OCI-LY3 (cell line): ENCODE measurements at regions not wholly inside any gene's neighbourhood (a gene's known extent, or its start where the extent isn't known, plus 50 kb on each side); places are given as distances from the start of the nearest gene placed in this dataset.

Source experiments
- H2AFZ ChIP-seq: fragments of 200-600, 300-600 bp; shearing (Covaris generic); 2 replicates; pipeline ENCODE4 v1.6.0; 2014; ENCODE audit warnings: antibody characterized with exemption, low read depth, low read length
- H3K27ac ChIP-seq: fragments of 200-600, 300-600 bp; sonication (generic); 2 replicates; pipeline ENCODE4 v1.5.1; 2014; ENCODE audit warnings: mild to moderate bottlenecking, low read length, moderate library complexity, mixed read lengths
- H3K27me3 ChIP-seq: fragments of 200-600, 300-600 bp; sonication (generic); 2 replicates; pipeline ENCODE4 v1.6.1; 2014; ENCODE audit warnings: low read depth, low read length, mixed read lengths
- H3K36me3 ChIP-seq: fragments of 200-600, 300-600 bp; sonication (generic); replicated peaks from 2 replicates; pipeline ENCODE3; 2014; ENCODE audit warnings: low read depth, low read length, mixed read lengths
- H3K4me1 ChIP-seq: fragments of 300-600, 200-600 bp; sonication (generic); 2 replicates; pipeline ENCODE4 v1.6.1; 2014; ENCODE audit warnings: low read length, mixed read lengths
- H3K4me2 ChIP-seq: fragments of 200-600, 300-600 bp; sonication (generic); 2 replicates; pipeline ENCODE4 v1.6.1; 2014; ENCODE audit warnings: low read length, mixed read lengths
- H3K4me3 ChIP-seq: fragments of 300-600, 200-600 bp; sonication (generic); 2 replicates; pipeline ENCODE4 v1.5.1; 2014; ENCODE audit warnings: antibody characterized with exemption, mild to moderate bottlenecking, low read length, moderate library complexity
- H3K79me2 ChIP-seq: fragments of 300-600, 200-600 bp; shearing (Covaris generic); 2 replicates; pipeline ENCODE4 v1.6.1; 2014; ENCODE audit warnings: mild to moderate bottlenecking, low read length, mixed read lengths
- H3K9ac ChIP-seq: fragments of 300-600, 200-600 bp; shearing (Covaris generic); 2 replicates; pipeline ENCODE4 v1.6.0; 2014; ENCODE audit warnings: mild to moderate bottlenecking, low read length, moderate library complexity
- H3K9me3 ChIP-seq: fragments of 200-600, 300-600 bp; shearing (Covaris generic); 2 replicates; pipeline ENCODE4 v1.6.1; 2014; ENCODE audit warnings: low read length, mixed read lengths; ENCODE audit not compliant: insufficient read depth
- H4K20me1 ChIP-seq: fragments of 200-600, 300-600 bp; sonication (generic); 2 replicates; pipeline ENCODE4 v1.6.1; 2016; ENCODE audit warnings: low read length, mixed read lengths; ENCODE audit not compliant: insufficient read depth
- EZH2phosphoT487 ChIP-seq: fragments of 200-600 bp; shearing (Covaris generic); IDR thresholded peaks from 2 replicates; pipeline ENCODE4 v1.6.1; 2018; ENCODE audit warnings: antibody characterized with exemption, mixed run types, low read depth
- TF ChIP-seq, protein P1 (sequence below): fragments of 200-600, 300-600 bp; sonication (generic); IDR thresholded peaks from 2 replicates; pipeline ENCODE4 v1.5.1; 2014; ENCODE audit warnings: antibody characterized with exemption, low read length, low read depth

- no peak overlapping the region for H3K4me3 ChIP-seq
- TF ChIP-seq, protein P1, sequence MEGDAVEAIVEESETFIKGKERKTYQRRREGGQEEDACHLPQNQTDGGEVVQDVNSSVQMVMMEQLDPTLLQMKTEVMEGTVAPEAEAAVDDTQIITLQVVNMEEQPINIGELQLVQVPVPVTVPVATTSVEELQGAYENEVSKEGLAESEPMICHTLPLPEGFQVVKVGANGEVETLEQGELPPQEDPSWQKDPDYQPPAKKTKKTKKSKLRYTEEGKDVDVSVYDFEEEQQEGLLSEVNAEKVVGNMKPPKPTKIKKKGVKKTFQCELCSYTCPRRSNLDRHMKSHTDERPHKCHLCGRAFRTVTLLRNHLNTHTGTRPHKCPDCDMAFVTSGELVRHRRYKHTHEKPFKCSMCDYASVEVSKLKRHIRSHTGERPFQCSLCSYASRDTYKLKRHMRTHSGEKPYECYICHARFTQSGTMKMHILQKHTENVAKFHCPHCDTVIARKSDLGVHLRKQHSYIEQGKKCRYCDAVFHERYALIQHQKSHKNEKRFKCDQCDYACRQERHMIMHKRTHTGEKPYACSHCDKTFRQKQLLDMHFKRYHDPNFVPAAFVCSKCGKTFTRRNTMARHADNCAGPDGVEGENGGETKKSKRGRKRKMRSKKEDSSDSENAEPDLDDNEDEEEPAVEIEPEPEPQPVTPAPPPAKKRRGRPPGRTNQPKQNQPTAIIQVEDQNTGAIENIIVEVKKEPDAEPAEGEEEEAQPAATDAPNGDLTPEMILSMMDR, result no peak
- no peak for TF ChIP-seq EZH2phosphoT487
- no peak overlapping the region for H3K4me2 ChIP-seq
- H3K27me3 ChIP-seq, result no peaks in the 10 kb centered on the region
- H3K9ac ChIP-seq, result no peak overlapping the region
- H3K36me3 ChIP-seq, result no peaks in the 10 kb centered on the region
- H2AFZ ChIP-seq, result no peak overlapping the region
- H3K27ac ChIP-seq, result no peak overlapping the region
- no peaks in the 10 kb centered on the region for H3K79me2 ChIP-seq
- H3K9me3 ChIP-seq, result no peaks in the 10 kb centered on the region
- H4K20me1 ChIP-seq, result no peaks in the 10 kb centered on the region
- no peaks in the 10 kb centered on the region for H3K4me1 ChIP-seq
Observed at GRCh38 chr2:204353823-204354222, 191.5 kb upstream of the PARD3B start.

DNA sequence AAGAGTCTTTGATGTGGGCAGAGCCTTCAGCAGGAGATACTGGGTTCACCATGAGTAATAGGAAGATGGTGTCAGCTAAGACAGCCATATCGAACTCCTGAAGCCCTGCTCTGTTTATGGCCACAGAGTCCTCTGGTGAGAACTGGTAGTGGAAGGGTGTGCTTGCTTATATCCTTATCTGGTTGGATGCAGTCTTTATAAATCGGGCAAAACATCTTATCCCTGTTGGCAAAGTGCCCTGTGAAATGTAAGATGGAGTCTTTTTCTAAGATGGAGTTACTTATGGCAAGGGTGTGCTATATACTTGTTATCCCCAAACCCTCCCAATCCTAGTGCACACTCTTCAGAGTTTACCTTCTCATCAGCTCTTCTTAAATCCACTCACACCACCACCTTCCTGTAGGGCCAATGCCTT is 190.8 kb upstream of the PARD3B start:
- Histone ChIP-seq H3K79me2 (no peaks in the 10 kb centered on the region), H2AFZ (no peak overlapping the region), H3K36me3 (no peaks in the 10 kb centered on the region), H3K27me3 (no peaks in the 10 kb centered on the region), H3K9ac (no peak overlapping the region), H3K4me3 (no peak overlapping the region), H3K27ac (no peak overlapping the region), H4K20me1 (no peaks in the 10 kb centered on the region), H3K4me1 (no peaks in the 10 kb centered on the region), H3K9me3 (no peaks in the 10 kb centered on the region), H3K4me2 (no peak overlapping the region)
- TF ChIP-seq, protein P1, result no peak
- no peak for TF ChIP-seq EZH2phosphoT487

GRCh38 chr2:204355688-204356087 is 189.6 kb upstream of the PARD3B start:
- Histone ChIP-seq H3K36me3 (no peaks in the 10 kb centered on the region), H3K4me3 (no peak overlapping the region), H3K27ac (no peak overlapping the region), H3K4me2 (no peak overlapping the region), H3K4me1 (0 out of 2 replicates have a peak, but pooled peaks cover under 1% of the 10 kb centered on the region), H3K79me2 (no peaks in the 10 kb centered on the region), H3K9ac (no peak overlapping the region), H3K27me3 (no peaks in the 10 kb centered on the region), H2AFZ (no peak overlapping the region), H4K20me1 (no peaks in the 10 kb centered on the region), H3K9me3 (no peaks in the 10 kb centered on the region)
- TF ChIP-seq, protein P1, result no peak
- no peak for TF ChIP-seq EZH2phosphoT487

DNA sequence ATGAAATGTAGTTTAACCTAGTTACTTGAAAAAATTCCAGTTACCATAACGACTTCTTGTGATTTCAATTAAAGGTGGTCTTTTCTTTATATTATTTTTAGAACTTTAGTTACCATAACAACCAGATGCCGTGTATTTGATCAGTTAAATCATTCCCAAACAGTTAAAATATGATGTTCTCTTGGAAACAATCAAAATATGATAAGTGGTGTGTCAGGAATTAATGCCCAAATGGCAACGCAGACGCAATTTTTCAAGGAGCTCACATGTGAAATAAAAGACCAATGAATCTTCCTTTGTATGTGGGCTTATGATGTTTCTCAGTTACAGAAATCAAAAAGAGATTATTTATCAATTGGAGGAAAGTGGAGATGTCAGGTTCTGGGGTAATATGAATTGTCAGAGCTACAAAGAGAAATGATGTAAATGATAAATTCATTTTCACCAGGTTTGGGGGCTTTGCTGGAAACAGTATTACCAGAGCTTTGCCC is 189.1 kb upstream of the PARD3B start:
- no peaks in the 10 kb centered on the region for H3K27me3 ChIP-seq
- TF ChIP-seq, protein P1, result no peak
- H3K4me1 ChIP-seq, result 0 out of 2 replicates have a peak, but pooled peaks cover 3% of the 10 kb centered on the region
- no peaks in the 10 kb centered on the region for H3K9me3 ChIP-seq
- H2AFZ ChIP-seq, result no peak overlapping the region
- no peak overlapping the region for H3K27ac ChIP-seq
- no peak overlapping the region for H3K4me3 ChIP-seq
- H3K4me2 ChIP-seq, result no peak overlapping the region
- H3K9ac ChIP-seq, result no peak overlapping the region
- no peaks in the 10 kb centered on the region for H3K79me2 ChIP-seq
- H3K36me3 ChIP-seq, result no peaks in the 10 kb centered on the region
- H4K20me1 ChIP-seq, result no peaks in the 10 kb centered on the region
